ENCODE measurements at regions not wholly inside any gene's neighbourhood (a gene's known extent, or its start where the extent isn't known, plus 50 kb on each side); places are given as distances from the start of the nearest gene placed in this dataset.

DNA sequence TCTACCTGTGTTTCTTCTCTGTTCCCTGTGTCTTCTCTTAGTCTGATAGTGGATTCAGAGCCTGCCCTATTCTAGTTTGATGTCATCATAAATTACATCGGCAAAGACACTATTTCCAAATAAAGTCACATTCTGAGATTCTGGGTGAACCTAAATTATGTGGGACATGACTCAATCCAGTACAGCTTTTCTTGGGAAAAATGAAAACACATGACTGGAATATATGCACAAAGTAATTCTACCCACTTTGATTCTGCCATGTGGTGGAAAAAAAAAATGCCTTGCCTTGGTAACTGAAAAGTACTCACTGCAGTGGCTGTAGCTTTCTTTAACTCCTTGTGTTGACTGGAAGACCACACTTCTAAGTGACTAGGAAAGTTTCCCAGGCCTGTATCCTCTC is 73.7 kb downstream of the LRATD1 start:
- H3K27me3 Mint-ChIP-seq (ENCODE audit: low read depth), result peaks cover 1% of the 10 kb centered on the region
- H3K4me3 Mint-ChIP-seq (ENCODE audit: unreplicated experiment), result no peak overlapping the region
- H3K9me3 Mint-ChIP-seq (ENCODE audit: low read depth), result no peaks in the 10 kb centered on the region
- no peak for DNase-seq (ENCODE audit: low spot score)
- no peak overlapping the region for H3K27ac Mint-ChIP-seq (ENCODE audit: unreplicated experiment)
- no peaks in the 10 kb centered on the region for H3K4me1 Mint-ChIP-seq (ENCODE audit: low read depth)
- no peaks in the 10 kb centered on the region for H3K36me3 Mint-ChIP-seq (ENCODE audit: low read depth)
- TF ChIP-seq, protein P1, sequence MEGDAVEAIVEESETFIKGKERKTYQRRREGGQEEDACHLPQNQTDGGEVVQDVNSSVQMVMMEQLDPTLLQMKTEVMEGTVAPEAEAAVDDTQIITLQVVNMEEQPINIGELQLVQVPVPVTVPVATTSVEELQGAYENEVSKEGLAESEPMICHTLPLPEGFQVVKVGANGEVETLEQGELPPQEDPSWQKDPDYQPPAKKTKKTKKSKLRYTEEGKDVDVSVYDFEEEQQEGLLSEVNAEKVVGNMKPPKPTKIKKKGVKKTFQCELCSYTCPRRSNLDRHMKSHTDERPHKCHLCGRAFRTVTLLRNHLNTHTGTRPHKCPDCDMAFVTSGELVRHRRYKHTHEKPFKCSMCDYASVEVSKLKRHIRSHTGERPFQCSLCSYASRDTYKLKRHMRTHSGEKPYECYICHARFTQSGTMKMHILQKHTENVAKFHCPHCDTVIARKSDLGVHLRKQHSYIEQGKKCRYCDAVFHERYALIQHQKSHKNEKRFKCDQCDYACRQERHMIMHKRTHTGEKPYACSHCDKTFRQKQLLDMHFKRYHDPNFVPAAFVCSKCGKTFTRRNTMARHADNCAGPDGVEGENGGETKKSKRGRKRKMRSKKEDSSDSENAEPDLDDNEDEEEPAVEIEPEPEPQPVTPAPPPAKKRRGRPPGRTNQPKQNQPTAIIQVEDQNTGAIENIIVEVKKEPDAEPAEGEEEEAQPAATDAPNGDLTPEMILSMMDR (IDR thresholded peaks at IDR 0.05), result no peak

DNA sequence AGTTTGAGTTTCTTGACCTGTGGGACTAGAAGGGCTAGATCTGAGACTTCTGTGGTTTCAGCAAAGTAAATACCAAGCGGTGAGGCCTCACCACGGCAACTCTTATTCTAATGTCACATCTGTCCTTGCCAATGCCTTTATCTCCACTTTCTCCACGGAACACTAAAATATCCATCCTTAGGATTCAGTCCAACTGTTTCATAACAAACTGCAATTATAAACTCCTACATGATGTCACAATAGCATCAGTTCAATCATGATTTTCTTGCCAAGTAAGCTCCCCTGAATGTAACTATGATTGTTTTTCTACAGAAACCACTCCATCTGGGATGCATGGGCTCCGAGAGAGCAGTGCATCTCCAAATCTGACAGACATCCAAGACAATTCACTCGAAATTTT is 79.6 kb downstream of the LRATD1 start:
- H3K4me3 Mint-ChIP-seq (ENCODE audit: unreplicated experiment), result no peak overlapping the region
- H3K36me3 Mint-ChIP-seq (ENCODE audit: low read depth), result no peaks in the 10 kb centered on the region
- H3K4me1 Mint-ChIP-seq (ENCODE audit: low read depth), result no peaks in the 10 kb centered on the region
- no peak overlapping the region for H3K27ac Mint-ChIP-seq (ENCODE audit: unreplicated experiment)
- no peak for DNase-seq (ENCODE audit: low spot score)
- no peaks in the 10 kb centered on the region for H3K27me3 Mint-ChIP-seq (ENCODE audit: low read depth)
- no peaks in the 10 kb centered on the region for H3K9me3 Mint-ChIP-seq (ENCODE audit: low read depth)
- TF ChIP-seq, protein P1 (IDR thresholded peaks at IDR 0.05), result no peak

DNA sequence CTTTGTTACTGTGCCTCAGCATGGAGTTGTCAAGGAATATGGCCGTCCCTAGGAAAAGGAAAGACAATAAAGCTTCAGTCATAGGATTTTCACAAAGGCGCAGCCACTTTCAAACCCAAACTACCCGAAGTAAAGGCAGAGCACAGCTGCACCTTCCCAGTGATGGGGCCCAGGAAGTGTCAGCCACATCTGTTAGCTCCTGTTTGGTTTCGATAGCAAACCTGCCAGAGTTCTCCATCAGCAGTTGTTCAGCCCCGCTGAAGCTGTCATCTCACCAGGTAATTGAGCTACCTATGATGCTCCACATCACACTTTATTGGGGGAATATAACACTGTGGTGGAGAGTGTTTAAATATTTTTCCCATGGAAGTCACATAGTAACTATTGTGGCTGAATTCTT is 80.7 kb downstream of the LRATD1 start:
- no peaks in the 10 kb centered on the region for H3K4me1 Mint-ChIP-seq (ENCODE audit: low read depth)
- no peaks in the 10 kb centered on the region for H3K36me3 Mint-ChIP-seq (ENCODE audit: low read depth)
- H3K27me3 Mint-ChIP-seq (ENCODE audit: low read depth), result no peaks in the 10 kb centered on the region
- TF ChIP-seq, protein P1 (IDR thresholded peaks at IDR 0.05), result no peak
- H3K27ac Mint-ChIP-seq (ENCODE audit: unreplicated experiment), result no peak overlapping the region
- H3K4me3 Mint-ChIP-seq (ENCODE audit: unreplicated experiment), result no peak overlapping the region
- H3K9me3 Mint-ChIP-seq (ENCODE audit: low read depth), result no peaks in the 10 kb centered on the region
- no peak for DNase-seq (ENCODE audit: low spot score)

DNA sequence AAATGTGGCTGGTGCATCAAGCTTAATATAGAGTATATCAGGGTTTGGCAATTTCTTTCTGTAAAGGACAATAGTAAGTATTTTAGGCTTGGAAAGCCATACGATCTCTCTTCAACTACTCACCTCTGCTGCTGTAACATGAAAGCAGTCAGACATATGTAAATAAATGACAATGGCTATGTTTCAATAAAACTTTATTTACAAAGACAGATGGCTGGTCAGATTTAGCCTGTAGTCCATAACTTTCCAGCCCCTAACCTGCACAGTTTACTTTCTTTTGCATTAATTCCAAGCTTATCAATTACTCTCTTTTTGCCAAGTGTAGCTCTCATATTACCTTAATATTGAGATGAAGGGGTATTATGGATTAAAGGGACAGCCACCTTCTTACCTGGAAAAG is 83.1 kb downstream of the LRATD1 start:
- DNase-seq (ENCODE audit: low spot score), result no peak
- H3K4me1 Mint-ChIP-seq (ENCODE audit: low read depth), result no peaks in the 10 kb centered on the region
- H3K9me3 Mint-ChIP-seq (ENCODE audit: low read depth), result no peaks in the 10 kb centered on the region
- H3K27ac Mint-ChIP-seq (ENCODE audit: unreplicated experiment), result no peak overlapping the region
- H3K27me3 Mint-ChIP-seq (ENCODE audit: low read depth), result no peaks in the 10 kb centered on the region
- TF ChIP-seq, protein P1 (IDR thresholded peaks at IDR 0.05), result no peak
- H3K36me3 Mint-ChIP-seq (ENCODE audit: low read depth), result no peaks in the 10 kb centered on the region
- no peak overlapping the region for H3K4me3 Mint-ChIP-seq (ENCODE audit: unreplicated experiment)

DNA sequence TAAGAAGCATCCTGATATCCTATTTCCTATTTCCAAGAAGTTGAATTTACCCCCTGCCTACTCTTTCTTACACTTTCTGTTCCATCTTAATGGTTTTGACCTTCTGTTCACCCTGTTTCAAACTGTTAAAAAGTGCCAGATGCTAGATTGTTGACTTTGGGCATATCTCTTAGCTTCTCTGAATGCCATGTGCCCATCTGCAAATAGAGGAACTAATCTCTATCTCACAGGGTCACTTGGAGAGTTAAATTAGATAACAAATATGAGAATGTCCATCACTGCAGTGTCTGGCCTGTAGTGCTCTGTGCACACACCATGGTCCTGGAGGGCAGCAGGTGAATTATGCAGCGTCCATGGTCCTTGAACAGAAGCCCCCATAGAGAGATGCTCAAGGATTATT is 83.8 kb downstream of the LRATD1 start:
- Mint-ChIP-seq H3K27ac (ENCODE audit: unreplicated experiment) (no peak overlapping the region), H3K4me1 (ENCODE audit: low read depth) (no peaks in the 10 kb centered on the region), H3K27me3 (ENCODE audit: low read depth) (no peaks in the 10 kb centered on the region), H3K4me3 (ENCODE audit: unreplicated experiment) (no peak overlapping the region), H3K36me3 (ENCODE audit: low read depth) (no peaks in the 10 kb centered on the region), H3K9me3 (ENCODE audit: low read depth) (no peaks in the 10 kb centered on the region)
- no peak for DNase-seq (ENCODE audit: low spot score)
- TF ChIP-seq, protein P1 (IDR thresholded peaks at IDR 0.05), result no peak

All from chondrocyte (in vitro differentiated cells).